GM23248 (cell line): ENCODE measurements at regions not wholly inside any gene's neighbourhood (a gene's known extent, or its start where the extent isn't known, plus 50 kb on each side); places are given as distances from the start of the nearest gene placed in this dataset.

ENCODE experiments used
- DNase-seq: peaks from one replicate; pipeline ENCODE4 v3.0.0-alpha.2; 2015
- H2AFZ ChIP-seq: fragments of 200-600 bp; sonication (generic); 2 replicates; pipeline ENCODE4 v1.6.1; 2016; ENCODE audit warnings: antibody characterized with exemption
- H3F3A ChIP-seq: fragments of 200-600 bp; sonication (generic); 2 replicates; pipeline ENCODE4 v1.6.1; 2016; ENCODE audit warnings: mild to moderate bottlenecking, antibody characterized with exemption, mixed run types; ENCODE audit not compliant: insufficient read depth
- H3K27ac ChIP-seq: fragments of 200-600 bp; sonication (generic); 2 replicates; pipeline ENCODE4 v1.5.1; 2016; ENCODE audit warnings: mild to moderate bottlenecking
- H3K27me3 ChIP-seq: fragments of 200-600 bp; sonication (generic); replicated peaks from 2 replicates; pipeline ENCODE4 v1.6.1; 2016; ENCODE audit warnings: mild to moderate bottlenecking; ENCODE audit not compliant: insufficient read depth
- H3K36me3 ChIP-seq: fragments of 200-600 bp; sonication (generic); 2 replicates; pipeline ENCODE4 v1.6.1; 2016; ENCODE audit warnings: low read depth, mild to moderate bottlenecking
- H3K4me1 ChIP-seq: fragments of 200-600 bp; sonication (generic); 2 replicates; pipeline ENCODE4 v1.6.1; 2016; ENCODE audit warnings: mild to moderate bottlenecking; ENCODE audit not compliant: insufficient read depth
- H3K4me2 ChIP-seq: fragments of 200-600 bp; sonication (generic); one replicate; pipeline ENCODE4 v1.6.1; 2016; ENCODE audit warnings: mild to moderate bottlenecking; ENCODE audit not compliant: unreplicated experiment
- H3K4me3 ChIP-seq: fragments of 200-600 bp; sonication (generic); 2 replicates; pipeline ENCODE4 v1.5.1; 2016; ENCODE audit warnings: mild to moderate bottlenecking
- H3K79me2 ChIP-seq: fragments of 200-600 bp; sonication (generic); 2 replicates; pipeline ENCODE4 v1.6.1; 2016; ENCODE audit warnings: mild to moderate bottlenecking; ENCODE audit not compliant: insufficient read depth
- H3K9ac ChIP-seq: fragments of 200-600 bp; sonication (generic); 2 replicates; pipeline ENCODE4 v1.6.1; 2016; ENCODE audit warnings: mild to moderate bottlenecking
- H3K9me2 ChIP-seq: fragments of 200-600 bp; sonication (generic); 2 replicates; pipeline ENCODE4 v1.6.1; 2016; ENCODE audit warnings: mixed run types, mild to moderate bottlenecking, moderate library complexity; ENCODE audit not compliant: insufficient read depth
- H3K9me3 ChIP-seq: fragments of 200-600 bp; sonication (generic); one replicate; pipeline ENCODE4 v1.6.1; 2017; ENCODE audit warnings: low read depth
- H4K20me1 ChIP-seq: fragments of 200-600 bp; sonication (generic); 2 replicates; pipeline ENCODE4 v1.6.0; 2016; ENCODE audit not compliant: insufficient read depth
- EZH2 ChIP-seq: fragments of 200-600 bp; sonication (generic); IDR thresholded peaks from 2 replicates; pipeline ENCODE4 v1.6.1; 2018; ENCODE audit warnings: antibody characterized with exemption, mild to moderate bottlenecking; ENCODE audit not compliant: insufficient read depth, poor library complexity, severe bottlenecking
- EZH2phosphoT487 ChIP-seq: fragments of 200-600 bp; sonication (generic); IDR thresholded peaks from 2 replicates; pipeline ENCODE4 v1.6.1; 2018; ENCODE audit warnings: antibody characterized with exemption, moderate library complexity, mild to moderate bottlenecking, low read depth; ENCODE audit not compliant: insufficient read depth
- WGBS, 2 experiments: methylation state at CpG; one replicate each; pipeline ENCODE4 v1.1.6; 2015 to 2017; ENCODE audit warnings: low lambda C conversion rate in 2 of 2, low coverage in 1 of 2; ENCODE audit errors: missing lambda C conversion rate in 2 of 2; 5-methylcytosine and 5-hydroxymethylcytosine counted together
- in situ Hi-C: fragments of 300-500 bp; cut with MboI; formaldehyde crosslinking; loops from 2 replicates; pipeline ENCODE4 v1.15.0; 2020

- no peak overlapping the region for H2AFZ ChIP-seq
- H3K9ac ChIP-seq = no peak overlapping the region
- in situ Hi-C loops = no loop called here
- TF ChIP-seq EZH2 (no peak), EZH2phosphoT487 (no peak)
- no peaks in the 10 kb centered on the region for H3K4me1 ChIP-seq
- no peak for DNase-seq
- no peaks in the 10 kb centered on the region for H3F3A ChIP-seq
- no peaks in the 10 kb centered on the region for H3K27me3 ChIP-seq
- H3K9me2 ChIP-seq = no peaks in the 10 kb centered on the region
- no peak overlapping the region for H3K27ac ChIP-seq
- H3K9me3 ChIP-seq = no peaks in the 10 kb centered on the region
- no peak overlapping the region for H3K4me3 ChIP-seq
- no peaks in the 10 kb centered on the region for H3K36me3 ChIP-seq
- no peaks in the 10 kb centered on the region for H3K79me2 ChIP-seq
- H3K4me2 ChIP-seq = no peak overlapping the region
- H4K20me1 ChIP-seq = no peaks in the 10 kb centered on the region
Observed at GRCh38 chr4:132955146-132955545, 193.9 kb upstream of the PCDH10 start.

GRCh38 chr4:132956962-132957361 lies 192.1 kb upstream of the PCDH10 start:
- in situ Hi-C loops = no loop called here
- Histone ChIP-seq H3K9ac (no peak overlapping the region), H4K20me1 (no peaks in the 10 kb centered on the region), H3K9me3 (no peaks in the 10 kb centered on the region), H2AFZ (no peak overlapping the region), H3K27ac (no peak overlapping the region), H3K36me3 (no peaks in the 10 kb centered on the region), H3K4me2 (no peak overlapping the region), H3F3A (no peaks in the 10 kb centered on the region), H3K9me2 (no peaks in the 10 kb centered on the region), H3K27me3 (no peaks in the 10 kb centered on the region), H3K79me2 (no peaks in the 10 kb centered on the region), H3K4me1 (no peaks in the 10 kb centered on the region), H3K4me3 (no peak overlapping the region)
- no peak for DNase-seq
- 12 to 13% methylated on average over 2 of the region's 2 CpGs for WGBS, 2 experiments
- TF ChIP-seq EZH2 (no peak), EZH2phosphoT487 (no peak)

- Histone ChIP-seq H3K4me2 (no peak overlapping the region), H3F3A (no peaks in the 10 kb centered on the region), H3K79me2 (no peaks in the 10 kb centered on the region), H3K36me3 (no peaks in the 10 kb centered on the region), H3K9me3 (no peaks in the 10 kb centered on the region), H3K27me3 (no peaks in the 10 kb centered on the region), H3K9ac (no peak overlapping the region), H3K4me1 (no peaks in the 10 kb centered on the region), H4K20me1 (no peaks in the 10 kb centered on the region), H3K27ac (no peak overlapping the region), H3K9me2 (no peaks in the 10 kb centered on the region), H3K4me3 (no peak overlapping the region), H2AFZ (no peak overlapping the region)
- TF ChIP-seq EZH2 (no peak), EZH2phosphoT487 (no peak)
- WGBS, 2 experiments = 34 to 35% methylated on average over 8 of the region's 8 CpGs
- no peak for DNase-seq
- in situ Hi-C loops = no loop called here
Observed at GRCh38 chr4:132958457-132959263, 190.4 kb upstream of the PCDH10 start.

- no peak for TF ChIP-seq EZH2phosphoT487
- no peak for TF ChIP-seq EZH2
Observed at GRCh38 chr4:132981611-132982010, 167.5 kb upstream of the PCDH10 start.

GRCh38 chr4:132982151-132982550 lies 166.9 kb upstream of the PCDH10 start:
- no peaks in the 10 kb centered on the region for H3K79me2 ChIP-seq
- no peaks in the 10 kb centered on the region for H3K9me2 ChIP-seq
- H3K4me2 ChIP-seq = no peak overlapping the region
- DNase-seq = no peak
- no peaks in the 10 kb centered on the region for H3K27me3 ChIP-seq
- H3K9ac ChIP-seq = no peak overlapping the region
- H4K20me1 ChIP-seq = no peaks in the 10 kb centered on the region
- H3K4me3 ChIP-seq = no peak overlapping the region
- H3K27ac ChIP-seq = no peak overlapping the region
- H2AFZ ChIP-seq = no peak overlapping the region
- TF ChIP-seq EZH2phosphoT487 (no peak), EZH2 (no peak)
- no peaks in the 10 kb centered on the region for H3K4me1 ChIP-seq
- H3K36me3 ChIP-seq = no peaks in the 10 kb centered on the region
- in situ Hi-C loops = no loop called here
- no peaks in the 10 kb centered on the region for H3F3A ChIP-seq
- no peaks in the 10 kb centered on the region for H3K9me3 ChIP-seq

More at GRCh38 chr4:132981611-132982010, 167.5 kb upstream of the PCDH10 start:
- no peak overlapping the region for H3K27ac ChIP-seq
- H3K9me3 ChIP-seq = no peaks in the 10 kb centered on the region
- in situ Hi-C loops = no loop called here
- no peak overlapping the region for H3K4me2 ChIP-seq
- H2AFZ ChIP-seq = no peak overlapping the region
- H4K20me1 ChIP-seq = no peaks in the 10 kb centered on the region
- no peaks in the 10 kb centered on the region for H3K27me3 ChIP-seq
- no peak for DNase-seq
- no peaks in the 10 kb centered on the region for H3K4me1 ChIP-seq
- no peaks in the 10 kb centered on the region for H3K9me2 ChIP-seq
- no peaks in the 10 kb centered on the region for H3K79me2 ChIP-seq
- 10 to 47% methylated on average over 1 of the region's 1 CpG for WGBS, 2 experiments
- no peak overlapping the region for H3K9ac ChIP-seq
- no peaks in the 10 kb centered on the region for H3F3A ChIP-seq
- H3K4me3 ChIP-seq = no peak overlapping the region
- H3K36me3 ChIP-seq = no peaks in the 10 kb centered on the region
